Fibroblast of lung (primary cell): ENCODE measurements at regions not wholly inside any gene's neighbourhood (a gene's known extent, or its start where the extent isn't known, plus 50 kb on each side); places are given as distances from the start of the nearest gene placed in this dataset.

ENCODE experiments used
- DNase-seq, 2 donors: peaks; one replicate each; pipeline versions ENCODE4 v3.0.0 to v3.0.0-alpha.2; 2010; ENCODE audit warnings: low read depth in 2 of 2
- H2AFZ ChIP-seq: 2 replicates; pipeline ENCODE4 v1.5.1; 2012; ENCODE audit warnings: low read length, control low read depth, inconsistent platforms
- H3K27ac ChIP-seq: 2 replicates; pipeline ENCODE4 v1.5.1; 2011; ENCODE audit warnings: low read length, control low read depth; ENCODE audit not compliant: insufficient read depth
- H3K27me3 ChIP-seq: 2 replicates; pipeline ENCODE4 v1.5.1; 2011; ENCODE audit warnings: mild to moderate bottlenecking, low read length; ENCODE audit not compliant: control insufficient read depth, insufficient read depth
- H3K36me3 ChIP-seq: 2 replicates; pipeline ENCODE4 v1.5.1; 2011; ENCODE audit warnings: low read length; ENCODE audit not compliant: control insufficient read depth, insufficient read depth
- H3K4me1 ChIP-seq: 2 replicates; pipeline ENCODE4 v1.5.1; 2011; ENCODE audit warnings: low read length; ENCODE audit not compliant: control insufficient read depth, insufficient read depth; ENCODE audit errors: extremely low read depth
- H3K4me2 ChIP-seq: 2 replicates; pipeline ENCODE4 v1.5.1; 2011; ENCODE audit warnings: low read length, control low read depth; ENCODE audit not compliant: insufficient read depth; ENCODE audit errors: extremely low read depth
- H3K4me3 ChIP-seq, 4 experiments: fragments of 200-600 bp in 1 of 4; sonication (generic) in 1 of 4; replicated peaks in 1 of 4; 2 replicates each; pipeline ENCODE4 v1.5.1; 2011 to 2016; ENCODE audit warnings: low read length in 4 of 4, low read depth in 3 of 4, mild to moderate bottlenecking in 3 of 4, control low read depth in 2 of 4, inconsistent platforms in 1 of 4, mixed read lengths in 1 of 4; ENCODE audit not compliant: insufficient read depth in 1 of 4; ENCODE audit errors: control extremely low read depth in 1 of 4
- H3K79me2 ChIP-seq: 2 replicates; pipeline ENCODE4 v1.5.1; 2012; ENCODE audit warnings: mild to moderate bottlenecking, low read length, inconsistent platforms; ENCODE audit not compliant: control insufficient read depth, insufficient read depth
- H3K9ac ChIP-seq: 2 replicates; pipeline ENCODE4 v1.5.1; 2011; ENCODE audit warnings: mild to moderate bottlenecking, low read length, control low read depth; ENCODE audit not compliant: insufficient read depth
- H3K9me3 ChIP-seq: 2 replicates; pipeline ENCODE4 v1.5.1; 2012; ENCODE audit warnings: low read depth, low read length; ENCODE audit not compliant: control insufficient read depth, insufficient read depth
- H4K20me1 ChIP-seq: 2 replicates; pipeline ENCODE4 v1.5.1; 2011; ENCODE audit warnings: low read length; ENCODE audit not compliant: control insufficient read depth, insufficient read depth; ENCODE audit errors: extremely low read depth
- CTCF ChIP-seq, 2 donors: IDR thresholded peaks in 1 of 2; conservative IDR thresholded peaks in 1 of 2; 1 replicate in 1 of 2; 2 replicates in 1 of 2; pipeline ENCODE4 v1.5.1; 2011 to 2012; ENCODE audit warnings: low read length in 2 of 2, control low read depth in 1 of 2, inconsistent platforms in 1 of 2, low read depth in 1 of 2, mild to moderate bottlenecking in 1 of 2
- EZH2 ChIP-seq: IDR thresholded peaks from 2 replicates; pipeline ENCODE4 v1.5.1; 2012; ENCODE audit warnings: low read length, control low read depth, mild to moderate bottlenecking; ENCODE audit errors: missing control alignments

- H3K9me3 ChIP-seq = no peaks in the 10 kb centered on the region
- no peak overlapping the region for H3K27ac ChIP-seq
- H3K9ac ChIP-seq = no peak overlapping the region
- H4K20me1 ChIP-seq = no peaks in the 10 kb centered on the region
- no peak overlapping the region for H3K4me3 ChIP-seq
- no peaks in the 10 kb centered on the region for H3K4me1 ChIP-seq
- H3K36me3 ChIP-seq = no peaks in the 10 kb centered on the region
- TF ChIP-seq EZH2 (no peak), CTCF (conservative IDR thresholded peaks at IDR 0.05 in 1 of 2, IDR thresholded peaks at IDR 0.05 in 1 of 2; ENCODE audit: low read depth in 1 of 2, low read length in 2 of 2) (no peak)
- H3K79me2 ChIP-seq = no peaks in the 10 kb centered on the region
- H3K27me3 ChIP-seq = no peaks in the 10 kb centered on the region
- DNase-seq = no peak
- no peak overlapping the region for H2AFZ ChIP-seq
- H3K4me2 ChIP-seq = no peak overlapping the region
These were observed 256.6 kb upstream of the KLF6 start for GRCh38 chr10:4041635-4042034.

- H3K9ac ChIP-seq = no peak overlapping the region
- H3K4me1 ChIP-seq = peaks cover 2% of the 10 kb centered on the region
- H2AFZ ChIP-seq = no peak overlapping the region
- no peaks in the 10 kb centered on the region for H3K36me3 ChIP-seq
- no peaks in the 10 kb centered on the region for H3K27me3 ChIP-seq
- H4K20me1 ChIP-seq = no peaks in the 10 kb centered on the region
- H3K79me2 ChIP-seq = no peaks in the 10 kb centered on the region
- no peak for DNase-seq
- H3K9me3 ChIP-seq = no peaks in the 10 kb centered on the region
- no peak overlapping the region for H3K4me3 ChIP-seq
- no peak overlapping the region for H3K4me2 ChIP-seq
- TF ChIP-seq EZH2 = no peak
- TF ChIP-seq CTCF (conservative IDR thresholded peaks at IDR 0.05 in 1 of 2, IDR thresholded peaks at IDR 0.05 in 1 of 2; ENCODE audit: low read depth in 1 of 2, low read length in 2 of 2) = no peak
- no peak overlapping the region for H3K27ac ChIP-seq
These were observed 253.0 kb upstream of the KLF6 start for GRCh38 chr10:4038000-4038399.

- H3K4me3 ChIP-seq = no peak overlapping the region
- H4K20me1 ChIP-seq = no peaks in the 10 kb centered on the region
- DNase-seq = no peak
- no peaks in the 10 kb centered on the region for H3K36me3 ChIP-seq
- H3K27ac ChIP-seq = peak overlapping the region; percentile 66
- H3K4me2 ChIP-seq = peak overlapping the region; percentile 92
- peak overlapping the region; percentile 92 for H2AFZ ChIP-seq
- TF ChIP-seq EZH2 (no peak), CTCF (conservative IDR thresholded peaks at IDR 0.05 in 1 of 2, IDR thresholded peaks at IDR 0.05 in 1 of 2; ENCODE audit: low read depth in 1 of 2, low read length in 2 of 2) (no peak)
- peaks cover 2% of the 10 kb centered on the region for H3K4me1 ChIP-seq
- H3K79me2 ChIP-seq = no peaks in the 10 kb centered on the region
- H3K9me3 ChIP-seq = no peaks in the 10 kb centered on the region
- H3K27me3 ChIP-seq = no peaks in the 10 kb centered on the region
- H3K9ac ChIP-seq = no peak overlapping the region
These were observed 250.6 kb upstream of the KLF6 start for GRCh38 chr10:4035599-4035945.
